HG03103 (cell line): ENCODE measurements at regions not wholly inside any gene's neighbourhood (a gene's known extent, or its start where the extent isn't known, plus 50 kb on each side); places are given as distances from the start of the nearest gene placed in this dataset.
"Not testable (repeated sequence)": the region's sequence is repeated elsewhere in the genome, so short reads cannot be mapped to it uniquely, and the experiment has no call there.

Experiments
- ATAC-seq: cut with Tn5 transposase; IDR thresholded peaks from one replicate; pipeline ENCODE4 v1.9.1; 2021; ENCODE audit warnings: low read depth; ENCODE audit not compliant: unreplicated experiment

GRCh38 chr1:173257805-173258204 lies 50.7 kb upstream of the TNFSF4 start:
- ATAC-seq: no peak

- ATAC-seq: no peak
Observed at GRCh38 chr1:173258479-173259264, 51.5 kb upstream of the TNFSF4 start.

DNA sequence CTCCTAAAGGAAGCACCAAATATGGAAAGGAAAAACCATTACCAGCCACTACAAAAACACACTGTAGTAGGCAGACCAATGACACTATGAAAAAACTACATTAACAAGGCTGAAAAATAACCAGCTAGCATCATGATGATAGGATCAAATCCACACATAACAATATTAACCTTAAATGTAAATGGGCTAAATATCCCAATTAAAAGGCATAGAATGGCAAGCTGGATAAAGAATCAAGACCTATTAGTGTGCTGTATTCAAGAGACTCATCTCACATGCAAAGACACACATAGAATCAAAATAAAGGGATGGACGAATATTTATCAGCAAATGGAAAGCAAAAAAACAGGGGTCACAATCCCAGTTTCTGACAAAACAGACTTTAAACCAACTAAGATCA lies 53.2 kb upstream of the TNFSF4 start:
- ATAC-seq: not testable (repeated sequence)

DNA sequence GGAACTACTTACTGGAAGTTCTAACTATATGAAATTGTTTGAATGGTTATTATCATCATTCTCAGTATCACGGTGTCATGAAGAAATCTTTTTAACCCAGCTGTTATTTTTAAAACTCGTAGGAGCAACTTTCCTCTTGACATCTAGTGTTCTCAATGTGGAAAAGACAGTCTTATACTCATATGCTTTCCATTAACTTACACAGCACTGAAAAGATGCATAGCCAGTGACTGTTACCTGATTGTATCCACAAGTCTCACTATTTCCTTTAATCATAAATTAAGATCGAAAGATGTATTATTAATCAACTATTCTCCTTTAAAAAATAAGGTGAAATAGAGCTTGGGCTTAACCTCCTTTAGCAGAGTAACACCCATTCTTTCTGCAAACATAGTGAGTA lies 59.7 kb upstream of the TNFSF4 start:
- no peak for ATAC-seq

DNA sequence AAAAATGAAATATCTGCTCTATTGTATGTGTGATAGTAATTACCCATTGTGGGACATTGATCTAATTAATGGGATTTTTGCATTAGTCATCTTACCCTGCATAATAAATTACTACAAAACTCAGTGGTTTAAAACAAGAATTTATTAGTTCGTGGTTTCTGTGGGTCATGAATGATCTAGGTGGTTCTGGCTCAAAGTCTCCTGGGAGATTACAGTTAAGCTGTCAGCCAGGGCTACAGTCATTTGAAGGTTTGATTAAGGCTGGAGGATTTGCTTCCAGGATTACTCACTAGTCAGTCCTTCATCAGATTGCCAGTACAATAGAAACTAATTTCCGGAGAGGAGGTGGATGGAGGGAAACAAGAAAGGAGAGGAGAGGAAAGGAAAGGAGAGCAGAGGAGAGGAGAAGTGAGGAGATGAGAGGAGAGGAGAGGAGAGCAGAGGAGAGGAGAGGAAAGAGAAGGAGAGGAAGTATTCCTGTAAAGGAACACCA lies 60.4 kb upstream of the TNFSF4 start:
- no peak for ATAC-seq

DNA sequence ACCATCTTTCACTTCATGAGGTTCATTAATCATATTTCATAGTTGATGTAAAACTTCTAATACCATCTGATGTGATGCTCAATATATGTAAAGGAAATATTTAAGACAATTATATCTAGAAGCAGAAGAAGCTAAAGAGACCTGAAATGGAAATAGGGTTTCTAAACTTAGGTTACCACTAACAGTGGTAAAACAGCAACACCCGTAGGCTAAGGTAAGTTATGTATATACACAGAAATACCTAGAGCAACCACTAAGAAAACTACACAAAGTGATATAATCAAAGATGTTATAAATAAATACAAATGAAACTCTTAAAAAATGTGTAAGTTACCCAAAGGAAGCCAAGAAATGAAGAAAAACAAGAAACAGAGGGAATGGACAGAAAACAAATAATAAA lies 61.1 kb upstream of the TNFSF4 start:
- no peak for ATAC-seq

DNA sequence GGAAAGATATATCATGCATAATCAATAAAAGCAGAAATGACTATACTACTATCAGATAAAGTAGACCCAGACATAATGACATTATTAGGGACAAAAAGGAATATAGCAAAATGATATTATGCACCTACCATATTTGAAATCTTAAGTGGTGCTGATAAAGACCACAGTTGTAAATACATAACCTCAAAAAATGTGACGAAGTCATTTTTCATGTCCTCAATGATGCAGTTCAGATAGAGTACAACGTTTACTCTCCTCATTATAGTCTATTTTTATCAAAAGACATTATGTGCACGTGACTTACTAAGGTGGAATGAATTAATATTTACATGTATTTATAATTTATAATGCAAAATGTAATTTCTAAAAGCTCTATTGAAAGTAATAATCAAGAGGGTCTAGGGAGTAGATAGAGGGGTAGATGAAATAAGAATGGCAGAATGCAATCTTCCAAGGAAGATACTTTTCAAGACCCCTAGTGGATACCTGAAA lies 61.7 kb upstream of the TNFSF4 start:
- no peak for ATAC-seq

- ATAC-seq: no peak
Observed at GRCh38 chr1:173269490-173270230, 62.5 kb upstream of the TNFSF4 start.

DNA sequence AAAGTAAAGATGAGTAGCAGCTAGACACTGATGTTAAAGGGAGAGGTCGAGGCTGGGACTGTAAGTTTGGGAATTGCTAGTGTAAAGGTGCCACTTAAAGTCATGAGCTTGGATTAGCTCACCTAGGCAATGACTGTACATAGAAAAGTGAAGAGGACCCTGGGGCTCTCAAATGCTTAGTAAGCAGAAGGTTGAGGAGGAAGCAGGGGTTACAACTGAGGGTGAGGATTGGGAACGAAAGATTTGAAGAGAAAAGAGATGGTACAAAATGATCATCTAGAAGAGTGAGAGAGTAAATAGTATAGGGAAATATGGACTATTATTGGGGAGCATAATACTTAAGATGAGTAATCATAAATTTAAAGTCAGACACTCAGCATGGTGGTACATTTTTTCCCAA lies 63.1 kb upstream of the TNFSF4 start:
- no peak for ATAC-seq

DNA sequence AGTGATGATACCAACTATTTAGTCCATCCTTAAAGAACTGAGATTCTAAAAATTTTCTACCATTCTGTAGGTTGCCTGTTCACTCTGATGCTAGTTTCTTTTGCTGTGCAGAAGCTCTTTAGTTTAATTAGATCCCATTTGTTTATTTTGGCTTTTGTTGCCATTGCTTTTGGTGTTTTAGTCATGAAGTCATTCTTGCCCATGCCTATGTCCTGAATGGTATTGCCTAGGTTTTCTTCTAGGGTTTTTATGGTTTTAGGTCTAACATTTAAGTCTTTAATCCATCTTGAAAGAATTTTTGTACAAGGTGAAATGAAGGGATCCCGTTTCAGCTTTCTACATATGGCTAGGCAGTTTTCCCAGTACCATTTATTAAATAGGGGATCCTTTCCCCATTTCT lies 63.9 kb upstream of the TNFSF4 start:
- not testable (repeated sequence) for ATAC-seq

- ATAC-seq: no peak
Observed at GRCh38 chr1:173275496-173275895, 68.4 kb upstream of the TNFSF4 start.

DNA sequence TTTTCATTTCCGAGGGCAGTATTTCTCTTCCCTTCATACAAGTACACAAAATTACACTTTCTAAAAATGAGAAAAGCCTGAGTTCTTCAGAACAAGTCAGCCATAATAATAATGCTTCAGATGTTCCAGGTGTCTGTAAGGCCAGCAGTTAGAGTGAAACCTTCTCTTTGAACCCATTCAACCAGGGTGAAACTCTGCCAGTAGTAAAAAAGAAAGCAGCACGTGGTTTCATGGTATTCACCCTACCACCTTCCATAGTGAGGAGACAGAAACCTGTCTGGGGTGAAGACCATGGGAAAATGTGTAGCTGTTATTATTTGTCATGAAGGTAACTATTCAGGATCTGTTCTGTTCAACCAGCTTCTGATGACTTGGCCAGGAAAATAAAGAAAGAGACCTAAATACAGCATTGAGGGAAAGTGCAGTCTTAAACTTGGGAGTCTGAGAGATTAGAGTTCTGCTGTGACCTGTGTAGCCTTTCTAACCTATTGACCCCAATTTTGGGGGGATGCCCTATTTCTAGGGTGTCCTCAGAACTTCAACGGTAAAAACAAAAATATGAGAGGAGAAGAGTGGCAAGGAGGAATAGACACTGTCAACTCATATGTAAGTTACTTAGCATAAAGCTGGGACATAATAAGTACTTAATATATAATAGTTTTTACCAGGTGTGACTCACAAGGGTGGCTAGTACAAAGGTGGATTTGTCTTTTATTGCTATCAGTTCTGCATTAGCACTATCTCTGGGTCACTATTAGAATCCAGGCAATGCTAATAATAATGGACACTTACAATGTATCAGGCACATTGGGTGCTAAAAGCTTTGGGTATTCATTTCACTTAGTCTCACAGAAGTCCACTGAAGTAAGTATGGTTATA lies 70.0 kb upstream of the TNFSF4 start:
- peak; percentile 88 for ATAC-seq

DNA sequence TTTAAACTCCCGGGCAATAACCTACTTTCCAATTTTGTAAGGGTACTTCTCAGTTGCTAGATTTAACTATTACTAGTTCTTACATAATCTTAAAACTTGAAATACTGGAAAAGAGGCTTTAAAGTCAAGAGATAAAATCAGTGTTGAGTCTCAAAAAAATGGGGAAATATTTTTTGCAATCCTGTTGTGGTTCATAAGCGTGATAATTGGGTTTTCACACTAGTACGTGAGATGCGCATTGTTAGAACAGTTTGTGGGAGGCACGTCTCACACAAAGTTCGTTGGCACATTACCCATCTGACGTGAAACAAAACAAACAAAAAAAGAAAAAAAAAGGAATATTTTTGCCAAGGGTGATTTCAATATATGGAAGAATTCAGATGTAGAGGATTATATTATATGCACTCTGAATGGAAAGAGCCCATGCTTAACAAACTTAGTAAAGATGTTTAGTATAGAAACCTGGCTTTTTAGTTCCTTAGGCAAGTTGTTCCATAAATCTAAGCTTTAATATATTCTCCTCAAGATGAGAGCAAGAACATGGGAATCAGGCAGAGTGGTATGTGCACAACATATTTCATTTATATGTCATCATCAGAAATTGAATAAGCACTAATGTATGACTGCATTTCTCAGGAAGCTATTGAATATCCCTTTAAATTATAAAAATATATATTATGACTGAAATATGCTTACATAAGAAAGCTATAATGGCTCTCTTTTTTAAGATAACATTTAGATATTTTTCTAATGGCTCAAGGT lies 73.9 kb upstream of the TNFSF4 start:
- ATAC-seq: no peak

GRCh38 chr1:173285048-173285447 lies 77.9 kb upstream of the TNFSF4 start:
- no peak for ATAC-seq

DNA sequence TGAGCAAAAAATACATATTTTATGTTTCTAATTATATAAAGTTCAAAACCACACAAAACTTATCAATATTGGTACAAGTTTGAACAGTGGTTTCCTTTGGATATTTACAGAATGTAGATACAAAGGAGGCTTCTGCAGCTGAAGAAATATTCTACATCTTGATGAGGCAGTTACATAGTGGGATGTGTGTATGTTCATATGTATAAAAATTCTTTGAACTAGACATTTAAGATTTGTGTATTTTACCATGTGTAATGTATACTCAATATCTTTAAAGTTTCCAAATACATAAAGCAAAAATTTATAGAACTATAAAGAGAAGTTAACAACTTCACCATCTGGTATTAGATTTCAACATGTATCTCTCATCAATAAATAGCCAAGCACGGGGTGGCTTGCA lies 80.7 kb upstream of the TNFSF4 start:
- no peak for ATAC-seq

GRCh38 chr1:173293756-173294155 lies 86.6 kb upstream of the TNFSF4 start:
- no peak for ATAC-seq

- no peak for ATAC-seq
Observed at GRCh38 chr1:173294843-173295242, 87.7 kb upstream of the TNFSF4 start.

DNA sequence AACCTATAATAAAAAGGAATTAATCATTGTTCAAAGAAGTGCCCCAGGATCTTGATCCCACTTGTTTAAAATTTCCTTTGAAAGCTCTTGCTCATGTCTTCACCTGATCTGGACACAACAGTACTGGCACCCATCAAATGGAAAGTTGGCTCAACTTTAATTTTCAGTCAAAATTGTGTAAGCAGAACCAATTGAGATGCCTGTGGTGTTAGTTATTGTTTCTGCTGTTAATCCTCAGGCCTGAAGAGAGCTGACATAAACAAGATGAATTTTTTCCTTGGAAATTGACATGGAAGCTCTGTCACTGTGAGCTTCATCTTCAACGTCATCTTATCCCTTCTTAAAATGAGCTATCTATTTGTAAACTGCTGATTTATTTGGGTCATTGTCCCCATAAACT lies 88.3 kb upstream of the TNFSF4 start:
- ATAC-seq: no peak

- no peak for ATAC-seq
Observed at GRCh38 chr1:173295995-173296394, 88.9 kb upstream of the TNFSF4 start.

GRCh38 chr1:173297798-173298391 lies 90.8 kb upstream of the TNFSF4 start:
- peak; percentile 81 for ATAC-seq
